GM21576 (cell line): ENCODE measurements at regions not wholly inside any gene's neighbourhood (a gene's known extent, or its start where the extent isn't known, plus 50 kb on each side); places are given as distances from the start of the nearest gene placed in this dataset.

Experiments
- ATAC-seq: cut with Tn5 transposase; IDR thresholded peaks from one replicate; pipeline ENCODE4 v1.9.1; 2021; ENCODE audit warnings: mild to moderate bottlenecking, moderate library complexity; ENCODE audit not compliant: unreplicated experiment

DNA sequence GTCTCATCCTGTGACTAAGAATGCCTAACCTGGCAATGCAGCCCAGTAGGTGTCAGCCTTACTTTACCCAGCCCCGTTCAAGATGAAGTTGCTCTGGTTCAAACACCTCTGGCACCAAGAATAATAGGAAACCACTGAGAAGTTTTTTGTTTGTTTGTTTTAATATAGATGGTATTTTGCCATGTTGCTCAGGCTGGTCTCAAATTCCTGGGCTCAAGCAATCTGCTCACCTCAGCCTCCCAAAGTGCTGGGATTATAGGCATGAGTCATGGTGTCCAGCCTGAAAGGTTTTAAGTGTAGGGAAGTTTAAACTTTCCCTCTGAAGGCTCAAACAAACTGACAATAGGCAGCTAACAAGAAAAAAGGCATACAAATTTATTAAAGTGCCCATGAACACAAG is 51.2 kb upstream of the ABCC4 start:
- ATAC-seq: no peak

DNA sequence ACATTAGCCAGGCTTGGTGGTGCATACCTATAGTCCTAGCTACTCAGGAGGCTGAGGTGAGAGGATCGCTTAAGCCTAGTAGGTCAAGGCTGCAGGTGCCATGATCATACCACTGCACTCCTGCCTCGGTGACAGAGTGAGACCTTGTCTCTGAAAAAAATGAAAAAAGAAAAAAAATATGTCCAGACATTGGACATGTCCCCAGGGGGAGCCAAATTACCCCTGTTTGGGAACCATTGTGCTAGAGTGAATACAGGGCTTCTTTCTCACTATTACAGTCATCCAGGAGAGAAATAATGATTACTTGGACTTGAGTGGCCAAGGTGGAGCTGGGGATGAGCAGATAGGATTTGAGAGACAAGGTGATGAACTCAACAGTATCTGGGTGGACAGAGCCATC is 52.9 kb upstream of the ABCC4 start:
- no peak for ATAC-seq

DNA sequence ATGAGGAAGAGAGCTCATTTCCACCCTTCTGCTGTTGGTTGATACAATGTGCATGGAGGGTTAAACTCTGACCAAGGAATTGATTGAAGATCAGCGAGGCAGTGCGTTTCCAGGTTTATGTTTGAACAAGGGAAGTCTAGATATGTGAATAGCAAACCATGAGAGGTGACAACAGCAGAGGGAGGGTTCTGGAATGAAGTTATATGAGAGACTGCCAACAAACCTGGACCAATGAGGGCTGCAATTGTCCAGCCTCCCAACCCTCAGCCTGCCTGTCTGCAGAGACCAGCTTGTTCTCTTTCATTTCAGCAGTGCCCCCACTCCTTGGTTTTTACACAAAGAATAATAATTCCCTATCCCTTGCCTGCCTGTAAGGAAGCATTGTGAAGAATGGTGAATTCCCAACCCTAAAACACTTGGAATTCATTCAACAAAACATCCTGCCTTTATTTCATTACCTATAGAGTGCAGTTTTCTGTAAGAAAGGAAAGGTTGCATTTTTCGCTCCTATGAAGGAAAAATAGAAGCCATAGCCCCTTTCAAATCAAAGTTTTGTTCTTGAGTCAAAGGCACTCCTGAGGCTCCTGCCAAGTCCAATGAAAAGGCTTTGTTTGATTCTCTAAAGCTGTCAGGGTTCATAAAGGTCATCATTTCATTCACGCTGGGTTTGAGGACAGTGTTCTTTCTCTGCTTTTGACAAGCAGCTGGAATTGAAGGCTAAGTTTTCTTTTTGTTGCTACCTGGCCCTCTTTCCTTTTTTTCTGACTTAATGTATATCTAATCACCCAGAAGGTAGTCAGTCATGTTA is 53.6 kb upstream of the ABCC4 start:
- no peak for ATAC-seq

DNA sequence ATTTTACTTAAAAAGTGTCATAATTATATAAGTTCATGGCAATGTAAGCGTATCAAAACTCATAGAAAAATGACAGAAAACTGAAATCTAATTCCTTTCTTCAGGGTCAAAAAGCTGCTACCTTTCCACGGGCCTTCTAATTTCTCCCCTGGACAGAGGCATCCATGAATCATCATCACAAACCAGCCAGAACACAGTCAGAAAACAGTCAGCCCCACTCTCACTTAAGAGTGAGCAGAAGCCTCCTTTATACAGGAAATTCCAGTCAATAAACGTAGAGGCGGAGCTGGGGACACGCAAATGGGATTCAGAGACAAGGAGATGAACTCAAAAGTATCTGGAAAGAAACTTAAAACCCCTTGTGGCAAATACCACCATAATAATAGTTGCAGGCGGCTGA is 54.2 kb upstream of the ABCC4 start:
- ATAC-seq: no peak

DNA sequence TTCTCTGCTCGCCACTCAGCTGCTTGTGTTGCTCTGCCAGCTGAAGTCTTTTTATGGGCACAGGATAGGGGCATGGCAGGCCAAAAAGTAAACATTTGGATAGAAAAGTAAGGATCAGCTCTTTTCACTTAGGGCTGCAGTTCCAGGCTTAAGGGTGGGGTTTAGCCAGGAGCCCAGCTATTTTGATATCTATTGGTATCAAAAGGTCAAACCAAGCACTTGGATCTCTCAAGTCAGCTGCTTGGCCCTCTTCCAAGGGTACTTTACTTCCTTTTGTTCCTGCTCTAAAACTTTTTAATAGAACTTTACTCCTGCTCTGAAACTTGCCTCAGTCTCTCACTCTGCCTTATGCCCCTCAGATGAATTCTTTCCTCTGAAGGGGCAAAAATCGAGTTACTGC is 55.7 kb upstream of the ABCC4 start:
- no peak for ATAC-seq

DNA sequence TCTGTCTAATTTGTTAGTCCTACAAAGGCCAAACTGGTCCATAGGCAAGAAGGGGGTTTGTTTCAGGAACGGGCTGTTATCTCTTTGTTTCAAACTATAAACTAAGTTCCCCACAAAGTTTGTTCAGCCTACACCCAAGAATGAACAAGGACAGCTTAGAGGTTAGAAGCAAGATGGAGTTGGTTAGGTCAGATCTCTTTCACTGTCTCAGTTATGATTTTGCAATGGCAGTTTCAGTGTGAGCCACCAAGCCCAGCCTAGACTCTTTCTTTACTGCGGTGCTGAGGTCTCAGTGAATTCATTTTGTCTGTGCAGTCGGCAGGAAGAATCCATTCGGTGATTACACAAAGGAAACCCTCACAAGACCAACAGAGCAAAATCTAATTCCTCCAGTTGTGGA is 56.6 kb upstream of the ABCC4 start:
- no peak for ATAC-seq

DNA sequence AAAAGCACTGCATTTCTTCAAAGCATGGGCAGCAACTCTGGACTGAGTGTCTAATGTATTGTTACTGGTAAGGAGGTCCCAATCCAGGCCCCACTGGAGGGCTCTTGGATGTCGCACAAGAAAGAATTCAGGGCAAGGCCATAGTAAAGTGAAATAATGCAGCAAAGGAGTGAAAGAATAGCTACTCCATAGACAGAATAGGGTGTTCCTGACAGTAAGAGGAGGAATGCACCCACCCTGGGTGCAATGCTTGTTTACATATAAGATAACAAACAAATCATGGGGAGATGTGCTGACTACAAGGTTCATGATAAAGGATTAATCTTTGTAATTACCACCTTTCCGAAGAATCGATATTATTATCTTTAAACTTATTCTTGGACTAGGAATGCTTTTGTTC is 58.8 kb upstream of the ABCC4 start:
- ATAC-seq: no peak

DNA sequence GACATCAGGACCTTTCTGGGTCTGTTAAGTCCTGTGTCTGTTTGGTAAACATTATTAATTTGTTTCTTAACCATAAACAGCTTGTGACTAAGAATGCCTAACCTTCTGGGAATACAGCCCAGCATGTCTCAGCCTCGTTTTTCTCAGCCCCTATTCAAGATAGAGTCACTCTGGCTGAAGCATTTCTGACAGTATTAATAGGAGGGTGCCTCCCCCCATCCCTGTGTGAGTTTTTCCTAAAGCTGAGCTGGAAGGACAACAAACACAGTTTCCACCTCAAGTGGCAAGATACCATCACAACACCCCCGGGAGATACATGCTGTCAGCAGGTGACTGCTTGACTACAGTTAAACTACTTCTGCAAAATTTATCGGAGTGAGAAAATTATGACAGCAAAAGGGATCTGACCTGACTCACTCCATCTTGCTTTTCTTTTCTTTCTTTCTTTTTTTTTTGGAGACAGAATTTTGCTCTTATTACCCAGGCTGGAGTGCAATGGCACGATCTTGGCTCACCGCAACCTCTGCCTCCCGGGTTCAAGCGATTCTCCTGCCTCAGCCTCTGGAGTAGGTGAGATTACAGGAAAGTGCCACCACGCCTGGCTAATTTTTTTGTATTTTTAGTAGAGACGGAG is 59.3 kb upstream of the ABCC4 start:
- no peak for ATAC-seq

DNA sequence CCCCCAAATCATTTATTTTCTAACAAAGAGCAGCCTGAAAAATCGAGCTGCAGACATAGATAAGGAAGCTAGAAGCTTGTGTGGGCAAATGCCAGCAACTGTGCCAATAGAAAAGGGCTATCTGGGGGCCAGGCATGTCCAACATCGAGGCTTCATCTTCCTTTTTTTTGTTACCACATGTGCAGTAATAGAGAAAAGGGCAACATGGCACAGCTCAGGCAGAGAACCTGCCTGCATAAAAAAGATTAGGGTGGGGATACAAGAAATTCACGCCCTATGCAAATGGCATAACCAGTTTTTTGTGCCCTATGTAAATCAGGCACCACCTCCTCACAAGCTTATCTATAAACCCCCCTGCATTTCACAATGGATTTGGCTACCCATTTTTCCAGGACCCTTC is 60.4 kb upstream of the ABCC4 start:
- ATAC-seq: no peak

DNA sequence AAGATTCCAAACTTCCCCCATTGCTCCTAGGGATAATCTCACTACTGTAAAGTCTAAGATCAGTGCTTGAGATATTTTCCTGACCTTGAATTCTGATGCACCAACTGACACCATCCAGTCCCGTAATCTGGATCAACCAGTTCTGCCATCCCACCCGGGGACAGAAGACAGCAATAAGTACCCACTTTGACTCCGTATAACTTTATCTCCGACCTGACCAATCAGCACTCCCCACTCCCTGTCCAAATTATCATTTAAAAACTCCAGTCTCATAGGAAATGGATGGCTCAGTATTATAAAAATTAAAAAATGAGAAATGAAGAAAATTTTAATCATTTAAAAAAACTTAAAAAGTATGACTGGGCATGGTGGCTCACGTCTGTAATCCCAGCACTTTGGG is 61.4 kb upstream of the ABCC4 start:
- no peak for ATAC-seq

DNA sequence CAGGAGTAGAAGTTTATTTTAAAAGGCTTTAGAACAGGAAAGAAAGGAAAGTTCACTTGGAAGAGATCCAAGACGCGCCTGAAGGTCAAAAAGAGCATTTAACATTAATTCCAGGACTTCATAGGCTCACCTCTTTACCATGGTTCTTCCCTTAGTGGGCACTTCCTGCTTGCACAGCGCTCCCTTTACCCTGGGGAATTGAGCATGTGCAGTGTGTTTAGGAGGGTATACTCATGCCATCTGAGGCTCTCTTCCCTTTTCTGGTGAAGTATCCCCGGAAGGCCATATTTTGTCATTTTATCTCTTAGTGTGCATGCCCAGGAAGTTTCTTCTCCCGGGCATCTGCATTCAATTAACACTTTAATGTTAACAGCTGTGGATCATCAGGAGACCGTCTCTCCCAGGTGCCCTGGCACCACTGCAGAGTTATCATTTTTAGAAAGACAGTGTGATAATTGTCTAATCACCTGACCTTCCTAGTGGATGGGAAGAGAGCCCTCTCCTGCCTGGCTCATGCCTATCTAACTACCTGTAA is 66.1 kb upstream of the ABCC4 start:
- no peak for ATAC-seq

DNA sequence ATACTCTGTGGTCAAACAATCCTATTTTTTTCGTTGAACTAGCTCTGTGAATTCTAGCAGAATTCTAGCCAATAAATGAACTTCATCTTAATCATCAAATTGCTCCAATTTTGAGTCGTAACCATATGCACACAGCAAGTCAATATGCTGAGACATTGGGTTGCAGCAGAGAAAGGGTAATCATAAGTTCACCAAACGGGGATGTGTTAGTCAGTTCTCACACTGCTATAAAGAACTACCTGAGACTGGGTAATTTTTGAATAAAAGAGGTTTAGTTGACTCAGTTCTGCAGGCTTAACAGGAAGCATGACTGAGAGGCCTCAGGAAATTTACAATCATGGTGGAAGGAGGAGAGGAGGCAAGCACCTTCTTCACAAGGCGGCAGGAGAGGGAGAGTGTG is 67.7 kb upstream of the ABCC4 start:
- ATAC-seq: no peak

DNA sequence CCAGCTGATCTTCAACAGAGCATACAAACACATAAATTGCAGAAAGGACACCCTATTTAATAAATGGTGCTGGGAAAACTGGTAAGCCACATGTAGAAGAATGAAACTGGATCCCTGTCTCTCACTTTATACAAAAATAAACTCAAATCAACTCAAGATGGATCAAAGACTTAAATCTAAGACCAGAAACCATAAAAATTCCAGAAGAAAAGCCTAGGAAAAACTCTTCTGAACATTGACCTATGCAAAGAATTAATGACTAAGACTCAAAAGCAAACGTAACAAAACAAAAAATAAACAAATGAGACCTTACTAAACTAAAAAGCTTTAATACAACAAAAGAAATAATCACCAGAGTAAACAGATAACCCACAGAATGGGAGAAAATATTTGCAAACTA is 74.5 kb upstream of the ABCC4 start:
- no peak for ATAC-seq

DNA sequence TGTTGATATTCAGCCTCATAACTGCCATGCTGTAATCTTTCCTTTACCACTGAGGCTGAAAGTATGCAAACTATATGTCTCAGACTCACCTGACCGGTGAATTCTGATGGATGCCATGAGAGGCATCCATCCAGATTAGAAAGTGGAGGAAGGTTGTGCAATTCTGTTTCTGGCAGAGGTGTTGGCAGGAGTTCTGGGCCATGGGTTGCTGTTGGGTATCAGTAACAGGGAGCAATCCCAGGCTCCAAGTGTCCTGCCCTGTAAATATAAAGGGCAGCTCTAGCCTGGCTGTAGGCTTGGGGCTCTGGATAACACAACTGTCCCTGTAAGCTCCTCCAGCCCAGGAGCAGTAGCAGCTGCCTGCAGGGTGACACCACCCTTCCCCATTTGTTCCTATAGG is 77.4 kb upstream of the ABCC4 start:
- no peak for ATAC-seq

DNA sequence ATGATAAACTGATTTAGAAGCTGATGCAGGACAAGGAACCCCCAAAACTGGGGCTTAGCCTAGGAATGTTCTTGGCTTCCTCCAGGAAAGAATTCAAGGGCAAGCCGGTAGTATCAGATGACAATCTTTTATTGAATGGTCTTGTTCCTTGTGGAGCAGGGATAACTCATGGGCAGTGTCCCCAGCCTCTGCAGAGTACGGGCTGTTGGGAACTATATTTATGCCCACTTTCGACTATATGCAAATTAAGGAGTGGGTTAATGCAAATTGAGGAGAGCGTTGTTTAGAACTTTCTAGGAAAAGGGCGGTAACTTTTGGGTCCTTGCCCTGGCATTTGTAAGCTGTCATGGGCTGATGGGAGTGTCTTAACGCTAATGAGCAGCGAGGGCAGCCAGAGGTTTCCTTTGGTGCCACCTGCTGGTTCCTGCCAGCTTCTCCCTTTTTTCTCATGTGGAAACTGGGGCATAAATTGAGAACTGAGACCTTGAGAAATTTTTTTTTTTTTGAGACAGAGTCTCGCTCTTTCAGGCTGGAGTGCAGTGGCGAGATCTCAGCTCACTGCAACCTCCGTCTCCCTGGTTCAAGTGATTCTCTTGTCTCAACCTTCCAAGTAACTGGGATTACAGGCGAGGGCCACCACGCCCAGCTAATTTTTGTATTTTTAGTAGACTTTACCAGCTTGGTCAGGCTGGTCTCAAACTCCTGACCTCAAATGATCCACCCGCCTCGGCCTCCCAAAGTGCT is 79.4 kb upstream of the ABCC4 start:
- peak; percentile 87 for ATAC-seq

DNA sequence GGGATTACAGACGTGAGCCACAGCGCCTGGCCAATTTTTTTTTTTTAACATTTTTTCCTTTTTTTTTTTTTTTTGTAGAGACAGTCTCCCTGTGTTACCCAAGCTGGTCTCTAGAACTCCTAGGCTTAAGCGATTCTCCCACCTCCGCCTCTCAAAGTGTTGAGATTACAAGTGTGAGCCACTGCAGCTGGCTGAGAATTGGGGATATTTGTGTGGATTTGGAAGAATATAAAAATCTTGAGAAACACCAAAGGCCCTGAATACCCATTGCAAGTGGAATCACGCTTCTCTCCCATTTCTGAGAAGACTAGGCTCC is 79.9 kb upstream of the ABCC4 start:
- no peak for ATAC-seq

DNA sequence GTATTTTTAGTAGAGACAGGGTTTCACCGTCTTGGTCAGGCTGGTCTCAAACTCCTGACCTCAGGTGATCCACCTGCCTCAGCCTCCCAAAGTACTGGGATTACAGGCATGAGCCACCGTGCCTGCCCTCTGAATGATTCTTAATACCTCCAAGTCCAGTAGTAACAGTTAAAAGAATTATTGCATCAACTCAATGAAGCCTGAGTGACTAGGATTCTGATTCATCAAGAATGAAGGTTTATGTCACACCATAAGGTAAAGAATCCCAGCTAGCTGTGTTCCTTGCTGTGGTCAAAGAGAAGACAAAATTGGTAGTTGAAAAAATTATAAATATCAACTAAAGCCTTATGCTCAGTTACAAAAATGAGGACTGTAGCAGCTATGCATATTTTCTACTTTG is 81.2 kb upstream of the ABCC4 start:
- ATAC-seq: no peak

DNA sequence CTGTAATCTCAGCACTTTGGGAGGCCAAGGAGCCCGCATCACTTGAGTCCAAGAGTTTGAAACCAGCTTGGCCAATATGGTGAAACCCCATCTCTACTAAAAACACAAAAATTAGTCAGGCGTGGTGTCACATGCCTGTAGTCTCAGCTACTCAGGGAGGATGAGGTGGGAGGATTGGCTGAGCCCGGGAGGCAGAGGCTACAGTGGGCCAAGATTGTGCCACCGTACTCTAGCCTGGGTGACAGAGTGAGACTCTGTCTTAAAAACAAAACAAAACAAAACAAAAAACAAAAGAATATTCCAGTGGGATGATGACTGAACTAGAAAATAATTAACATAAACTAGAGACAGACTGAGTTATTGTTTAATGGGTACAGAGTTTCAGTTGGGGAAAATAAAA is 81.7 kb upstream of the ABCC4 start:
- ATAC-seq: no peak

DNA sequence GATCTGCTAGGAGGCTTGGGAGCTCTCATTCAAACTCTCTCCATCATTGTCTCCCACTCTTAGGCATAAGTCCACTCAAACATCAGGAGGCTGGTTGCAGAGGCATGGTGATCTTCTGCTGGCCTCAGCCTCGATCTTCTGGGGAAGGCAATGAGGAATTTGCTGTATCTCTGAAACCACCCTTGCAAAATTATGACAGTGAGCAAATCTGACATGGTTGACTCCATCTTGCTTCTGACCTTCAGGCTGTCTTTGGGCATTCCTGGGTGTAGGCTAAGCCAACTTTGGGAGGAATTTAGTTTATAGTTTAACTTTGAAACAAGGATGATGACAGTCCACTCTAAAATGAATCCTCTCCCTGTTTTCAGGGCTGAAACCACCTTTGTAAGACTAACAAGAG is 84.1 kb upstream of the ABCC4 start:
- ATAC-seq: no peak

DNA sequence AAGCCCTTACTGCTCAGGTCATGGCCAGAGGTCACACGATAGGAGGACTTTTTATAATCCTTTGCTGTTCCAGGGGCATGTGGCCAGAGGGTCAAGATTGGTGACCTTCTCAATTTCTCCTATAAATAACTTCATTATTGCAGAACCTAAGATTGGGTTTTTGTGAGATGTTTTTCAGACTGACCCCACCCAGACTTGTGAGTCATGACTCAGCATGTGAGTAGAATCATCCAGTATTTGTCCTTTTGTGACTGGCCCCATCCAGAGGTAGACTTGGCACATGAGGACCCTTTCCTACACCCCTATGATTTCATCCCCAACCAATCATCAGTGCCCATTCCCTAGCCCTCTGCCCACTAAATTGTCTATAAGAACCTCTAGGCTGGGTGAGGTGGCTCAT is 84.5 kb upstream of the ABCC4 start:
- ATAC-seq: no peak

DNA sequence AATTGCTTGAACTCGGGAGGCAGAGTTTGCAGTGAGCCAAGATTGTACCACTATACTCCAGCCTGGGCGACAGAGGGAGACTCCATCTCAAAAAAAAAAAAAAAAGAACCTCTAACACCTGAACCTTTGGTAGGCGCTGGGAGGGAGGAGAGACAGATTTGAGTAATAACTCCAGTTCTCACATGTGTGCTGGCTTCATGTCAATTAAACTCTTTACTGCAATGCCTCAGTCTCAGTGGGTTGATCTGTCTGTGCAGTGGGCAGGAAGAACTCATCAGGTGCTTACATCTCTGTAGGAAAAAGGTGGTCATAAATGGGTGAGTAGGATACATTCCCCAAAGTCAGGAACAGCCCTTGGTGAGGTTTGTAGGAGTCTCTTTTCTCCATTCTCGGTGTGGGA is 85.1 kb upstream of the ABCC4 start:
- ATAC-seq: no peak

DNA sequence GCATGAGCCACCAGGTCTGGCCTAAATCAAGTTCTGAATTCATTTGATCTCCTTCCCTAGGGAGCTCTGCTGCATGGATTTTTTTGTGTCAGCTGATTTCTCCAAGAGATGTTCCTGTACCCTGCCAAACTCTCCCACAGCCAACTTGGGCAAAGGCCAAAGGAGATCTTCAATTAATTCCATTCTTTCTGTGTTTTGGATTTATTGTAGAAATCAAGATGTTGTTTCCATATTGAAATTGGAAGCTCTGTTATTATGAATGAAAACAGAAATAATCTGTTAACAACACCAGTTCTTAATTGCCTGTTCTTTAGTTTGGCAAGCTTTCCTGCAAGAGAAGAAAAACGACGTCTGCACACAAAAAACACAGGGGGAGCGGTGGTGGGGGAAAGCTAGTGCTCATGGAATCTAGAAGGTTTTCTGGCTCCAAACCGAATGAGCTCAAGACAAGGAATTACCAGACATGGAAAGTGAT is 86.5 kb upstream of the ABCC4 start:
- ATAC-seq: no peak
